GM19240 (cell line): ENCODE measurements at regions not wholly inside any gene's neighbourhood (a gene's known extent, or its start where the extent isn't known, plus 50 kb on each side); places are given as distances from the start of the nearest gene placed in this dataset.
"Not testable (repeated sequence)": the region's sequence is repeated elsewhere in the genome, so short reads cannot be mapped to it uniquely, and the experiment has no call there.

Source experiments
- DNase-seq: peaks from one replicate; pipeline ENCODE4 v3.0.0; 2011; ENCODE audit warnings: low spot score; ENCODE audit not compliant: insufficient read length

DNA sequence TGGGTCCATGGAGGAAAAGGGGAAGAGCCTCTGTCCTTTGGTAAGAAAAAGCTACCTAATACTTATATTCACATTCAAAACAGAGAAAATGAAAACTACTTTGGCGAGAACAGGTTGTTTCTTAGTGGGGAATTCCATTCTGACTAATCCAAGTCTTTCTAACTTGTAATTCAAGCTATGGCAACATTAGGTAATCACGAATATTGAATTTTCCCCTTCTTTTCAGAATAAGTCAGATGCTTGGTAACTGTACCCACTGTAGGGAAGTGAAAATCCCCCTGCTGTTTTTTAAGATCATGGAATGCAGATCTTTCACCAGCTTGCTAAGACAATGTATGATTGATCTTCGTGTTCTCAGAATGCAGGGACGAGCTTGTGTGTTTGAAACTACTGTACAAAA lies 384.4 kb downstream of the TCERG1L start:
- DNase-seq, result no peak

DNA sequence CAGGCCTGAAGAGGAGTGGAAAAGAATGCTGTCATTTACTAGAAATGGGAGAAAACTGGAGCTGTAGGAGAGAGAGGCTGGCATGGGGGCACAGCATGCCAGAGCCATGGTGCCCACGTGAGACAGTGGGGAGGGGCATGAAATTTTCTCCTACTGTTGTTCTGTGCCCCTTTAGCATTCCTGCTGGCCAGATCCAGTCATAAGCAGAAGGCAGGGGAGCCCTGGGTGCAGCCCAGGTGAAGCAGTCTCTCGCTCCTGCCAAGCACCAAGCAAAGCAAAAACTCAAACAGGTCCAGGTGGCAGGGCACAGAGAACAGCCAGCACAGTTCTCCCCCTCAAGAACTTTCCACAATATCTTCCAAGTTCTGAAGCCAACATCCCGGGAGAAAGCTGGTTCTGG lies 383.2 kb downstream of the TCERG1L start:
- no peak for DNase-seq

DNA sequence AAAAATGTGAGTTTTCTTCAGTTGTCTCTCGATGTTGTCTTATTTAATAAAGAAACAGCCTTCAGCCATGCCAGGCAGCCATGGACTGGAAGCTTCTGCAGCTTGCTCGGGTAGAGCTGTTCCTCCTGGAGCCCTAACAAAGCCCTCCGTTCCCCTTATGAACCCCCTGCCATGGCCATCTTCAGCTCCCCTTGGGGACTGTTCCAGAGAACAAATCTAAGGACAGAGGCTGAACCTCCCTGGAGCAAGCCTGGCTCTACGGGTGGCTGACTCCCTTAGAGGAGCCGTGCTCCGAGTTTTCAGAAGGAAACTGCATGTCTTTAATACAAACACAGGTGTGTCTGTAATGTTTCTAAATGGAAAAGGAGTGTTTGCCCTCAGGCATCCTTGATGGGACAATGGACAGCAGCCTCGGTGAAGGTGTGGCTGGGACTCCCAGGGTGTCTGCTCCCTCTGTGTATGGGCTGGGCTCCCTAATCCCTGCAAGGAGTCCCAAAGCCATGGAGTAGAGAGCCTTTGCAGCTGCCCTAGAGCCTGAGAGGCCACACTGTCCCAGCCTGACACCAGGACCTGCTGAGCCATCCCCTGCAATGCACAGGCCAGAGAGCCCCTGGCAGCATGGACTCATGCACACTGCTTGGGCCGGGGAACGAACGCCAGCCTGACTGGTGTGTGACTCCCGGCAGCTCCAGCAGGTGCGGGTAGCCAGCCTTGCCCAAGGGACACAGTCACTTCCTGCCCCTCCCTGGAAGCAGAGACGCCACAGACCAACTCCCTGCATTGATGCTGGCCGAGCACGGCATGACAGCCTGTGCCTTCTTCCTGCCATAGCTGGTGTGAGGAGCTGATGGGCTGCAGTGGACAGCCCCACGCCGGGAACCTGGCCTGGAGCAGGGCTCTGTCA lies 381.8 kb downstream of the TCERG1L start:
- DNase-seq, result no peak

DNA sequence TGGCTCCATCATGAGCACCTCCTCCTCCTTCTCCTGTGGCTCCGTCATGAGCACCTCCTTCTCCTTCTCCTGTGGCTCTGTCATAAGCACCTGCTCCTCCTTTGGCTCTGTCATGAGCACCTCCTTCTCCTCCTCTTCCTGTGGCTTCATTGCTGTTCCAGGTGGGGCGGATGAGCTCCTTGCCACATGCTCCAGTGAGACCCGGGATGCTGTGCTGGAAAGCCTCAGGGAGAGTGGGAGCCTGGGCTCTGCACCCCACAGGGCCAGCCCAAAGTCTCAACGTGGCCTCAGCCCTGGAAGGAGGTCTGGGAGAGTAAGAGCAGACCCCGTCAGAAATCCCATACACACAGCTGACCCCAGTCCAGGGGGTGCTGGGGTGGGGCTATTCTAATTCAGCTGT lies 380.7 kb downstream of the TCERG1L start:
- DNase-seq, result no peak

DNA sequence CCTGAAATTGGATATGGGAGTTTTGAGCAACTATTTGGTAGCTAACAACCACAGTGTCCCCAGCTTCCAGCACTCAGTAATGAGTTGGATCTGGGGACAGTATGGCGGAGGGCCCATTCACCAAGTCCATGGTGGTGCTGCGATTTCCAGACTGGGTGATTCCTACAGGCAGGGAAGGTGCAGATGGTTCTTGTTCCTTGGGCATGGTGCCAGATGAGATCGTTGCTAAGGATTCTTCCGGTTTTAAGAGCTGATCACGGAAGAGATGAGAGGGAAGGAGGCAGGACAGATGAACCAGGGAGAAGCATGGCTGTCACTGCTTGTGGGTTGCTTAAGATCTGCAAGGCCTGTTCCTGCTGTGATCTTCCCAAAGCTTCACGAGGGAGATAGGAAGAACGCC lies 380.3 kb downstream of the TCERG1L start:
- no peak for DNase-seq

DNA sequence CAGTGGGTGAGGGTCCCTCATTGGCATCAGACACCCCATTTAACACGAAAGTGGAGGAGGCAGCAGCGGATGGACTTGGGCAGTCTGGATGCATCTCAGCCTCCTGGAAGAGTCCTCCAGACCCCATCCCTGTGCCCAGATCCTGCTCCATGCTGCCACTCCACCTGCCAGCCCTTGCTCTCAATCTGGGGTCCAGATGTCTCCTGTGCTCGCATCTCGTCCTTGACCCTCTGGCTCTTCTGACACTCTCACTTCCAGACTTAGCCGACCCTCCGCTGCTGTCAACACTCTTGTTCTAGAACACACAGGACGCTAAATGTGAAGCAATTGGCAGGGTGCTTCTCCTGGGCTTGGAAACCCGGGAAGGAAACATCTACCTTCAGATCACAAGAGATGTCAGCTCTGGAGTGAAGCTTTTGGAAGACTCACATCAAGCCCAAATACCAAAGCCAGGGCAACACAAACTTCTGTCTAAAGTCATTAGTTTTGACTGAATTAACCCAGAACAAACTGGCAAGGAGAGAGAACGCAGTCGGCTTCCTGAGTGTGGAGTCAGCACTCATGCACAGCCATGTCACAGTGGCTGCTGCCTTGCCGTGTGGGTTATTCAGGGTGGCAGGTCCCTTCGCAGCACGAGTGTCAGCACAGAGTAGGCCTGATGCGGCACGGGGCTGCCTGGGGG lies 379.1 kb downstream of the TCERG1L start:
- DNase-seq, result no peak

DNA sequence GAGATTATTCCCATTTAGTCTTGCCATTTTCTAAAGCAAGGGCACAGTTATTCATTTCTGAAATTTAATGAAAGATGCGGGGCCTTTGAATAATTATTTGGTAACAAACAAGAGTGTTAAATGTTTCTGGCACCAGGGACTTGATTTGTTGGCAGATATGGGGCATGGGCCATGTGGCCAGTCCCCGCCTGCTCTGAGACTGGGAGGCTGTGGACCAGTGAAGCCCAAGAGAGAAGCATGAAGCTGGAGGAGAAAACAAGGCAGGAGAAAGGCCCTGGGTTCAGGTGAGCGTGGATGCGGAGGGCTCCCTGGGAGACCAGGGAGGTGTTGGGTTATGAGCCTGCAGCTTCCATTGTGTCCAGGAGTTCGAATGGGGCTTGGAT lies 378.5 kb downstream of the TCERG1L start:
- no peak for DNase-seq

DNA sequence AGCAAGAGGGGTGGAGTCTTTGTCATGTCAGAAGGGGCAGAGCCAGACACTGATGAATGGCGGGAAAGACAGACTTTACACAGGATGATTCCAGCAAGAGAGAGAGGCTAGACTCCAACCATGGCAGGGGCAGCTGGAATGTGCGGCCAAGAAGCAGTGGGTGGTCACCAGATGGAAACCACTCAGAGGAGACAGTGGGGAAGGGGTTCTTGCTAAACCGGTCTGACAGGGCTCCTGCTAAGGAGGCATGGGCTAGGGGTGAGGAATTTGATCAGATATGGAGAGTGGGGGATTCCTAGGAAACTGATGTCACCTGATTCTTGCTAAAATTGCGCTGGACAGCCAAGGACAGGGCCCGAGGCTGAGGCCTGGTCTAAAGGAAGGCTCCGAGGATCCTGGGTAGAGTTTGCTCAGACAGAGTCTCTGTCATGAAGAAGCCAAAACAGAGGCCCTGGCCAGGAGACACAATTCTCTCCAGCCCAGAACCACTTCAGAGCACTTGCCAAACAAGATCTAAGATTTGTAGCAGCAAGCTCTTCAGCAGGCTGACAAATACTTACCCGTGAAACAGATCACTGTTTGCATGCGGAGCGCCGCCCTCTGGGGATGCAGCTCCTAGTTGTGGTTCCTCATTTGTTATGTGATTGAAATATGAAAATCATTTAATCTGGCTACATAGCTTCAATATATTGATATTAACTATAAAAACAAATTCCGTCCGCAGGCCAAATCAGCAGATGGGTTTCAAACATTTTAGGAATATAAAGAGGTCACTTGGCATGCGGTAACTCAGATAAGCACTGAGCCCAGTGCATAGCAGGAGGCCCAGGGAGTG lies 377.0 kb downstream of the TCERG1L start:
- no peak for DNase-seq

DNA sequence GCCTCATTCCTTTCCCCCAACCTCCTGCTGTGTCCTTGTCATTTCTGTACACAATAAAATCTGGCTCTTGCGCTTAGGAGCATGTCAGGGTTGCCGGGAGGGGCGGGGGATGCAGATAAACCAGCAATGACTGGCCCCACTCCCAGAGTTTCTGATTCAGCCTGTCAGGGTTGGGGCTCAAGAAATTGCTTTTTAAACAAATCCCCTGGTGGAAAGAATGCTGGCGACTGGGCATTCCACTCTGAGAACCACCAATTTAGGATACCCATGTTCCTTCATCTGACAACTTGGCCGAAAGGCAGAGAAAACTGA lies 376.4 kb downstream of the TCERG1L start:
- DNase-seq, result no peak

DNA sequence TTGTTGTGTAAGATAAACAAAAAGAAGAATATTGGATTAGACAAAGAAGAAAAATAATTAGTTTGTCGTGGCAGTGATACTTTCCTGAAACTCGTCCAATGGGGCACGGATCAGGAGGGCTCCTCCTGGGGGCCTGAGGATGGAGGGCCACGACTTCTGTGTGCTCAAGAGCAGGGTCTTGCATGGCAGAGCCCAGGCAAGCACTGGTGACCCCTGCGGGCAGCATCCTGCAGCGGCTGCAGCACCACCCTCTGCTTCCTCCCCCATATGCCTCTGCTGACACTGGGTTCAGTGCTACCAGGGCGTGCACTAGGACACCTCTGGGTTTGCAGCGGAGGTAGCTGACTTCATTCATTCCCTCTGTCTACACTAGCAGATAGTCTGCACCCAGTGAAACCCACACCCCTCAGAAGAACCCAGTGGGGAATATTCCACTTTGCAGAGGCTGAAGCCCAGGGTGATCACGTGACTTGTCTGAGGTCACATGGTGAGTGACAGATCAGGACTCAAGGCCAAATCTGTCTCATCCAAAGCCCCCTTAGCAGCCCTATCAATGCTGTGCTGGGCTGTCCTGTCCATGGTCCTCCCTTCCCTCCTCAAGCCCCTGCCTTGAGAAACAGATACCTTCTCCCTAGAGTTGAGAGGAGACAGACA lies 375.5 kb downstream of the TCERG1L start:
- DNase-seq, result no peak

DNA sequence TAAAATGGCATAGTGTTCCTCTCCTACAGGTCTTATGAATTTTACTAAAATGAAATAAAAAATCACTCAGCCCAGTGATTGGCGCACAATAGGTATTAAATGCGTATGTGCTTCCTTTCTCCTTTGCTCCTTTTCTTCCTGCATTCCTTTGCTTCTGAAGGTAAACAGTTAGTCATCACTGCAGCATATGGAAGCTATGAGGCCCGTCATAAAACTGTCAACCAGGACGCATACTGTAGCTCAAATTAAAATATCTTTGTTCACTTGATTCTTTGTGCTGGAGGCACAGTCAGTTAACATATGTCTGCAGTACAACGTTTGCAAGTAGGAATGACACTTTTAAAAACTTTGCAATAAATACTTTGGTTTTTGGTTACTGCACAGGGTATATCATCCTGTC lies 374.7 kb downstream of the TCERG1L start:
- no peak for DNase-seq

DNA sequence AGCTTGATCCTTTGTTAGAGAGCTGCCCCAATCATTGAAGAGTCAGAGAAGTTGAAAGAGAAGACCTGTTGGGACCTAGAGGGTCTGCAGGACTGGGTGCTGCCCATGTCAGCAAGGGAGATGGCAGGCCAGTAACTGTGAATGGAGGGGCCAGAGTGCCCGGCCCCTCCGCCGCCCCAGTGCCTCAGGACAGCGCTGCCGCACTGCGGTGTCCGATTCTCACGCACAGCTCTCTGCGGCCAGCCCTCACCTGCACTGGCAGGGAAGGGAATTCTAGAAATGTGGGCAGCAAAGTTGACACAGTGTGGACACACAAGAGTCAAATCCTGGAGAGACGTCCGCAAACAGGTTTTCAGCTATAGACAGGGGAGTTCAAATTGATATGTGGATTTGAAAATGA lies 373.5 kb downstream of the TCERG1L start:
- no peak for DNase-seq

DNA sequence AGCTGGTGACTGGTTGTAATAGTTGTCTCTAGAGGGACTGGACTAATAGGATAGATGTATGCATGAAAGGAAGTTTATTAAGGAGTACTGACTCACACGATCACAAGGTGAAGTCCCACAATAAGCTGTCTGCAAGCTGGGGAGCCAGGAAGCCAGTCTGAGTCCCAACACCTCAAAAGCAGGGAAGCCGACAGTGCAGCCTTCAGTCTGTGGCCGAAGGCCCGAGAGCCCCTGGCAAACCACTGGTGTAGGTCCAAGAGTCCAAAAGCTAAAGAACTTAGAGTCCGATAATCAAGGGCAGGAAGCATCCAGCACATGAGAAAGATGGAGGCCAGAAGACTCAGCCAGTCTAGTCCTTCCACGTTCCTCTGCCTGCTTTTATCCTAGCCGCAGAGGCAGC lies 372.6 kb downstream of the TCERG1L start:
- not testable (repeated sequence) for DNase-seq

DNA sequence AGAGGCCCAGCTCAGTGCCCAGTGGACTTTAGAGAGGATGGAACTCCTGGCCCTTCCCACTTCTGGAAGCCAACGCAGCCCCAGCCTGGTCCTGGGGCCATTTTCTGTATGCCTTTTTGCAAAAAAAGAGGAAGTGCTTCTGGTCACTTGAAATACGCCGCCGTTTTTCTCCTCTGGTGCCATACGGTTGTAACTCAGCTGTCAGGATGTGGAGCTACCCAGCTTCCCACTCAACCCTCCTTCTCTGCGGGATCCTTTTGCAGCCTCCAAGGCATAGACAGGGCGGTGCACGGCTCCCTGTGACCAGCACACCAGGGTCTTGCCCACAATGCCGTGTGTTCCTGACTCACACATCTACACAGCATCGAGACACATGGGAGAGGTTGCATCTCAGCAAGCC lies 369.6 kb downstream of the TCERG1L start:
- DNase-seq, result no peak

DNA sequence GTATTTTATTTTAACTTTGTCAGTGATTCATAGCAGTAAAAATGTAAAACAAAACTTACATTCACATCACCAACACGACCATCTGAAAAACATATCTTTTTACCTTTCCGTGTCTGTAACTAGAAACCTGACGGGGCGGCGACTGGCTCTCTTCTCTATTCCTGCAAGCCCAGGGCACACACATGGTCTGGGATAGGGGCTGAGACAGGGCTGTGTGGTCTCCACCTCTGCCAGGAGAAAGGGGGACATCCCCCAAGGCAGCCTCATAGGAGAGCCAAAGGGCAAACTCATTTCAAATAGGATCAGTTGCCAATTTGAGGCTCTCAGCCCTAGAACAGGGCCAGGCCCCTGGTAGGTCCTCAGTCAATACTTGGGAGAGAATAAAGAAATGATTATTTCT lies 359.4 kb downstream of the TCERG1L start:
- DNase-seq, result no peak

DNA sequence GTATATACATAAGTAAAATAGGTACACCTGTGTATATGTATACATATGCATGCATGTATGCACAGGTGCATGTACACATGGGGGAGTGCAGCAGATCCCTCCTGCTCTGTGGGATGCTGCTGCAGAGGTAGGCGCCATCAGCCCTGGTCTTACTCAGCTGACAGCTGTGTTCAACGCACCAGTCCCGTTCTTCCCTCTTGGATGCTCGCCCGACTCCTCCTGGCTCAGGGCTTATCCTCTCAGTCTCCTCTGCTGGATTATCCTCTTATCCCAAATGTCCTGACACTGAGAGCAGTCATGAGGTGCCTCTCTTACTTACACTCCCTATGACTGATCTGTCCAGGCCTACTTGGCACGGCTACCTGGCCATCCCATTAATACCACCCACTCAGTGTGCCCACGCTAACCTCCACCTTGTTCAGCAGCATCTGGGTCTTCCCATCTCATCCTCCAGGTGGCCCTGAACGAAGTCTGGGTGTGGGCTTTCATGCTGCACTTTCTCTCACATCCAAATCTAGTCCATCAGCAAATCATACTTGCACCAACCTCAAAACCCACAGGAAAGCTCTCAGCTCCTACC lies 357.1 kb downstream of the TCERG1L start:
- no peak for DNase-seq

DNA sequence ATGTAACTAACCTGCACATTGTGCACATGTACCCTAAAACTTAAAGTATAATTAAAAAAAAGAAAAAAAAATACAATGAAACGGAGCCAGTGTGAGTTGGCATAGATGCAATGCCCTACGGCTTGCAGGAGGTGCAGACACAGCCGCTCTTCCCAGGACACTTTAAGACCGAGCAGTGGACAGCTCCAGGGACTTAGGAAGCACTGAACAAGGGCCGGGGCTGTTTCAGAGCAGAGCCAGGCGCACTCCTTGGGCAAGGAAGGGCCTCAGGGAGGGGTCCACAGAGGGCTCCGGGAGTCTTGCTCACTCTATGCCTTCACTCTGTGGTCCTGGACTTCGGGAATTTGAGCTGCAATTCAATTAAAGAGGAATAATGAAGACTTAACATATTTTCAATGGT lies 355.3 kb downstream of the TCERG1L start:
- no peak for DNase-seq

DNA sequence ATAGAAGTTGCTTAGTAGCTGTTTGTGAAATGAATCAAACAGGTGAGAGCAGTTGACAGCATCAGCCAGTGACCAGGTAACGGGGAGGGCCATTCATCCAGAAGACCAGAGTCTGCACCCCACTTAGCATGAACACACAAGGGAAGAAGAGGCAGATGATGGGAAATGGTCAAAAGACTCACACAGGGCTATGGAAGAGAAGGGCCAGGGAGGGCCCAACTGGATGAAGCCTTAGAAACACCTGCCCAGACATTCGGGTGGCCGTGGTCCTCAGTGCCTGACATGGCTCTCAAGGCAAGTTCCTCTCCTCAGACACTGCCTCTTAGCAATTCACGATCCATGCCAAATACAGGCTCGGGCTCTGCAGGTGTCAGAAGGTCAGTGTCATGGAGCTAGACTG lies 354.1 kb downstream of the TCERG1L start:
- DNase-seq, result no peak

DNA sequence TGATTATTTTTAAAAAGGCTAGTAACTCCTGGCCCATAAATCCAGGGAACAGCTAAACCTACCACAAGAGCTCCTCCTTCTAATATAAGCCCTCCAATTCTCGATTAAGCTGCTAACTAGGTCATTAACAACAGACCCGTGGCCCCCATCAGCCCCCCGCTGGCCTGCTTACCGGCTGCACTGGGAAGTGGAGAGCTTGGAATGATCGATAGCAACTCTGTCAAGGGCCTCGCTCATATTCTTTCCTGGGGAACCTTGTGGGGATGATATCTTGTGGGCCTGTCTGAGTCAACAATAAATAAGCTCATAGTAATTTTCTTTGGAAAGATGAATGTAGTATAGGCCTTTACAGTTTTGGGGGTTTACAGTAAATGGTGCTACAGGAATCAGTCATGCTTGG lies 353.5 kb downstream of the TCERG1L start:
- DNase-seq, result no peak

DNA sequence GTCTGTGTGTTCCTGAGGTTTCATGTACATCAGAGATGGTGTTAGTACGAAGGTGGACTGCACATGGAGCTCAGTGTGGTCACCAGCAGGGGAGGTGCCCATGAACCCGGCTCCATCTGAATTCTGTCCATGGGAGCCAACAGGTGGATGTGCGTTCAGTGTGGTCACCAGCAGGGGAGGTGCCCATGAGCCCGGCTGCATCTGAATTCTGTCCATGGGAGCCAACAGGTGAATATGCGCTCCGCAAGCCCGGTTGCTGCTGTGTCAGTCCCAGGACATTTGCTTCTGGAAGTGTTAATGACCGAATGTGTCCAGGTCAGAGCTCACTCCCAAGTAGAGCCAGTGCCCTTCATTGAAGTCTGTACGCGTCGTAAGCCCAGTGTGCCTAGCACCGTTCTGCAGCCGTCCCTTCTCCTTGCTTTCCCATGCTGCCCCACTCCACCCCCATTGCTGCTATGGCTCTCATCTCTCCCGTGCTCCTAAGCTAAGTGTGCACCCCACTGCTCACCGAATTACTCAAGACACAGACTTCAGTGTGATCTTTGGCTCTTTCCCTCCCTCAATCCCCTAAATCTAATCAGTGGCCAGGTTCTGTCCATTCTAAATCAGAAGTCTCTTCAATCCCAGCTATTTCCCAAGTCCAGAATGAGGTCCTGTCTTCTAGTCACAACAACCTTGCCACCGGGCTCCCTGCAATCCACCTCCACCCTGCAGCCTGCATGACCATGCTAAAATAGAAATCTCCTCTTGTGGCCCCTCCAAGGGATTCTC lies 352.4 kb downstream of the TCERG1L start:
- DNase-seq, result no peak

DNA sequence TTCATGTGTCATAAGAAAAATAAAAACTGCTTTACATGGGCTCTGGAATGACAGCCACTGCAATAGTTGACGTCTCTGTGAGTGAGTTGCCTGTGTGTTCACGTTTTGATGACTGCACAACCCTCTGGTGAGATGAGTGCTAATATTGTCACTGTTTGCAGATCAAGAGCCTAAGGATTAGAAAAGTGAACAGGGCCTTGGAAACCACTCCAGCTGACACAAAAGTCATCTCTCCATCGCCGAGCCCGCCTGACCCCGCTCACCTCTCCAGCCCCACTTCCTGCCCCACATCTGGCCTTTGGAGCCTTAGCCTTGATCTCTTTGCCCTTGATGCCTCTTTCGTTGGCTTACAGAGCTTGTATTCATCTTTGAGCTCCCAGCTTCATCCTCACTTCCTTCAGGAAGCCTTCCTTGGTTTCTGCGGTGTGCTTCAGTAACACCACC lies 351.7 kb downstream of the TCERG1L start:
- no peak for DNase-seq
